ENCODE measurements at regions not wholly inside any gene's neighbourhood (a gene's known extent, or its start where the extent isn't known, plus 50 kb on each side); places are given as distances from the start of the nearest gene placed in this dataset.
A peak's percentile ranks its signal among the peaks of the same experiment; 100 is the strongest.
"Not testable (repeated sequence)": the region's sequence is repeated elsewhere in the genome, so short reads cannot be mapped to it uniquely, and the experiment has no call there.

DNA sequence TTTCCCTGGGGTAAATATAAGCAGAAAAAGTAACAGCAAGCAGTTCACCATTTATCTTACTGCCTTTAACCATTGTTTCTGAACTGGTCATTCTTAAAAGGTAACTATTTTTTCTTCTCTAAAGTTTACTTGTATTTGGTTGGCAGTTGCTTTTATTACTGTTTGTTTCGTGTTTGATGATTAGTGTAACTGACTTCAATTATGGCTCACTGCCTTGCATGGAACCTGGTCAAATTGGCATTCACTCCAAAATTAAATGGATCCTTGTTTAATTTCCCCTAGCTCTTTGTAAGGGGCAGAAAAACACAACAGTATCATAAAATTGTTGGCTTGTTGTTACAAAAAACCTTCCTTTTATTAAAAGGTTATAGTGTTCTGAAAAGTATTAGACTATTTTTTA is 1723.9 kb upstream of the CDH6 start:
- no peak overlapping the region for H3K27ac ChIP-seq (ENCODE audit: low read depth, low read length)
- no peaks in the 10 kb centered on the region for H3K36me3 ChIP-seq (ENCODE audit: control insufficient read depth, insufficient read depth, low read length)
- WGBS (ENCODE audit: insufficient coverage), result no CpG with 5 or more reads among the region's 1 CpG
- H3K27me3 ChIP-seq (ENCODE audit: control insufficient read depth, insufficient read depth, low read length), result no peaks in the 10 kb centered on the region
- H3K9me3 ChIP-seq (ENCODE audit: control insufficient read depth, insufficient read depth, low read length), result no peaks in the 10 kb centered on the region
- no peak overlapping the region for H3K4me3 ChIP-seq (ENCODE audit: low read depth, low read length)
- no peaks in the 10 kb centered on the region for H3K4me1 ChIP-seq (ENCODE audit: control insufficient read depth, insufficient read depth, low read length)
- DNase-seq (ENCODE audit: low read depth in 4 of 6, low spot score in 6 of 6), result peak in 1 of 6 donors; percentile 20

- no peak overlapping the region for H3K27ac ChIP-seq (ENCODE audit: low read depth, low read length)
- no peak overlapping the region for H3K4me3 ChIP-seq (ENCODE audit: low read depth, low read length)
- H3K27me3 ChIP-seq (ENCODE audit: control insufficient read depth, insufficient read depth, low read length), result no peaks in the 10 kb centered on the region
- H3K4me1 ChIP-seq (ENCODE audit: control insufficient read depth, insufficient read depth, low read length), result no peaks in the 10 kb centered on the region
- H3K36me3 ChIP-seq (ENCODE audit: control insufficient read depth, insufficient read depth, low read length), result no peaks in the 10 kb centered on the region
- DNase-seq (ENCODE audit: low read depth in 4 of 6, low spot score in 6 of 6), result peak in 2 of 6 donors; percentile 40 to 49
- WGBS (ENCODE audit: insufficient coverage), result 58% methylated on average over 2 of the region's 5 CpGs
- no peaks in the 10 kb centered on the region for H3K9me3 ChIP-seq (ENCODE audit: control insufficient read depth, insufficient read depth, low read length)
Measured at GRCh38 chr5:29462241-29462640, 1731.2 kb upstream of the CDH6 start.

- Histone ChIP-seq H3K27me3 (ENCODE audit: control insufficient read depth, insufficient read depth, low read length) (no peaks in the 10 kb centered on the region), H3K27ac (ENCODE audit: low read depth, low read length) (no peak overlapping the region), H3K4me3 (ENCODE audit: low read depth, low read length) (no peak overlapping the region), H3K36me3 (ENCODE audit: control insufficient read depth, insufficient read depth, low read length) (no peaks in the 10 kb centered on the region), H3K9me3 (ENCODE audit: control insufficient read depth, insufficient read depth, low read length) (no peaks in the 10 kb centered on the region), H3K4me1 (ENCODE audit: control insufficient read depth, insufficient read depth, low read length) (no peaks in the 10 kb centered on the region)
- peak in 1 of 6 donors; percentile 51 for DNase-seq (ENCODE audit: low read depth in 4 of 6, low spot score in 6 of 6)
- no CpG with 5 or more reads among the region's 4 CpGs for WGBS (ENCODE audit: insufficient coverage)
Measured at GRCh38 chr5:29460971-29461559, 1732.4 kb upstream of the CDH6 start.

GRCh38 chr5:29451004-29451403 is 1742.5 kb upstream of the CDH6 start:
- DNase-seq (ENCODE audit: low read depth in 4 of 6, low spot score in 6 of 6); H3K36me3 ChIP-seq (ENCODE audit: control insufficient read depth, insufficient read depth, low read length); H3K4me3 ChIP-seq (ENCODE audit: low read depth, low read length); H3K9me3 ChIP-seq (ENCODE audit: control insufficient read depth, insufficient read depth, low read length); H3K27me3 ChIP-seq (ENCODE audit: control insufficient read depth, insufficient read depth, low read length); H3K4me1 ChIP-seq (ENCODE audit: control insufficient read depth, insufficient read depth, low read length); H3K27ac ChIP-seq (ENCODE audit: low read depth, low read length): not testable (repeated sequence)
- WGBS (ENCODE audit: insufficient coverage), result no CpG with 5 or more reads among the region's 1 CpG

GRCh38 chr5:29414681-29415080 is 1778.8 kb upstream of the CDH6 start:
- Histone ChIP-seq H3K9me3 (ENCODE audit: control insufficient read depth, insufficient read depth, low read length) (no peaks in the 10 kb centered on the region), H3K4me3 (ENCODE audit: low read depth, low read length) (no peak overlapping the region), H3K4me1 (ENCODE audit: control insufficient read depth, insufficient read depth, low read length) (no peaks in the 10 kb centered on the region), H3K36me3 (ENCODE audit: control insufficient read depth, insufficient read depth, low read length) (no peaks in the 10 kb centered on the region), H3K27ac (ENCODE audit: low read depth, low read length) (no peak overlapping the region), H3K27me3 (ENCODE audit: control insufficient read depth, insufficient read depth, low read length) (no peaks in the 10 kb centered on the region)
- no peak for DNase-seq (ENCODE audit: low read depth in 4 of 6, low spot score in 6 of 6)

DNA sequence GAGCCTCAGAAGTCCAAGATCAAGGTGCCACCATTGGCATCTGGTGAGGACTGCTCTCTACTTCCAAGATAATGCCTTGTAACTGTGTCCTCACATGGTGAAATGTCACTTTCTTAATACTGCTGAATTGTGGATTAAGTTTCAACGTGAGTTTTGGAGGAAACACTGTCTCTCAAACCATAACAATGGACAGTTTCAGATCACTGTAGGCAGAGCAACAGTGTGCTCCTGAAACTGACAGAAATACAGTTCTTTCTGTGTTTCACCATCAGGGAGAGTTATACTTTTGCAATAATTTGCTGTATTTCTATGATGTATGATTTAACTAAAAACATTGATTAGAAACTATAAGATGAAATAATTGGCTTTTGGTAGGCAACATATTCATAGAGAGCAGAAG is 1780.5 kb upstream of the CDH6 start:
- H3K4me3 ChIP-seq (ENCODE audit: low read depth, low read length), result no peak overlapping the region
- no peak overlapping the region for H3K27ac ChIP-seq (ENCODE audit: low read depth, low read length)
- WGBS (ENCODE audit: insufficient coverage), result no CpG with 5 or more reads among the region's 1 CpG
- no peaks in the 10 kb centered on the region for H3K36me3 ChIP-seq (ENCODE audit: control insufficient read depth, insufficient read depth, low read length)
- H3K27me3 ChIP-seq (ENCODE audit: control insufficient read depth, insufficient read depth, low read length), result no peaks in the 10 kb centered on the region
- H3K4me1 ChIP-seq (ENCODE audit: control insufficient read depth, insufficient read depth, low read length), result no peaks in the 10 kb centered on the region
- no peaks in the 10 kb centered on the region for H3K9me3 ChIP-seq (ENCODE audit: control insufficient read depth, insufficient read depth, low read length)
- DNase-seq (ENCODE audit: low read depth in 4 of 6, low spot score in 6 of 6), result no peak

DNA sequence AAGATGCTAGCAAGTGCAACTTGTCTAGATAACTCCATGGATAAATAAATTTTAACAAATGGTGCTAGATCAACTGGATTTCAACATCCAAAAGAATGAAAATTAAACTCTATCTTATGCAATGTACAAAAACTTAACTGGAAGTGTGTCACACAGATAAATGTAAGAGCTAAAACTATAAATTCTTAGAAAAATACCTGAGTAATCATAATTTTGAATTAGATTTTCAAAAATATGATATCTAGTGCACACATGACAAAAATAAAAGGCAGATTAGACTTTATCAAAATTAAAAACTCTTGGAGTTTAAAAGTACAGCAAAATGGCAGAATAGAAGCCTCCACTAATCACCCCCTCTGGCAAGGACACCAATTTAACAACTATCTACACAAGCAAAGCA is 1791.2 kb upstream of the CDH6 start:
- DNase-seq (ENCODE audit: low read depth in 4 of 6, low spot score in 6 of 6), result no peak
- Histone ChIP-seq H3K27me3 (ENCODE audit: control insufficient read depth, insufficient read depth, low read length) (no peaks in the 10 kb centered on the region), H3K4me1 (ENCODE audit: control insufficient read depth, insufficient read depth, low read length) (no peaks in the 10 kb centered on the region), H3K27ac (ENCODE audit: low read depth, low read length) (no peak overlapping the region), H3K4me3 (ENCODE audit: low read depth, low read length) (no peak overlapping the region), H3K9me3 (ENCODE audit: control insufficient read depth, insufficient read depth, low read length) (peaks cover 6% of the 10 kb centered on the region), H3K36me3 (ENCODE audit: control insufficient read depth, insufficient read depth, low read length) (no peaks in the 10 kb centered on the region)

DNA sequence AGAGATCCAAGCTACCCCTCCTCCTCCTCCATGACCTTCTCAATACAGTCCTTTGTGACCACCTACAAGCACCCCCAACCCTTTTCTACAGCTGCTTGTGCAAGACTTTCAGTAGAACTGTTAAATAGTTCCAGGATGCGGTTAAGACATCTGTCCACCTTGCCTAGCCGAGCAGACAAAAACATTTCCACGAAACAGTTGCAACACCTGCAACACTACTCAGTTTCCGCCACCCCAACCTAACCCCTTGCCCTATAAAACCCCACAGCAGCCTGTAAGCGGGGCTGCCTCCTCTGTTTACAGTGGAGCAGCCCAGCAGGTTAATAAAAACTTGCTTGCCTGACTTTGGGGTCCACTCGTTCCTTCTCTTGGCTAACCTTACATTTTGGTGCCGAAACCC is 1803.5 kb upstream of the CDH6 start:
- Histone ChIP-seq H3K27ac (ENCODE audit: low read depth, low read length) (no peak overlapping the region), H3K4me1 (ENCODE audit: control insufficient read depth, insufficient read depth, low read length) (no peaks in the 10 kb centered on the region), H3K9me3 (ENCODE audit: control insufficient read depth, insufficient read depth, low read length) (no peaks in the 10 kb centered on the region), H3K27me3 (ENCODE audit: control insufficient read depth, insufficient read depth, low read length) (no peaks in the 10 kb centered on the region), H3K4me3 (ENCODE audit: low read depth, low read length) (no peak overlapping the region), H3K36me3 (ENCODE audit: control insufficient read depth, insufficient read depth, low read length) (no peaks in the 10 kb centered on the region)
- no peak for DNase-seq (ENCODE audit: low read depth in 4 of 6, low spot score in 6 of 6)
- 91% methylated on average over 7 of the region's 7 CpGs for WGBS (ENCODE audit: insufficient coverage)

DNA sequence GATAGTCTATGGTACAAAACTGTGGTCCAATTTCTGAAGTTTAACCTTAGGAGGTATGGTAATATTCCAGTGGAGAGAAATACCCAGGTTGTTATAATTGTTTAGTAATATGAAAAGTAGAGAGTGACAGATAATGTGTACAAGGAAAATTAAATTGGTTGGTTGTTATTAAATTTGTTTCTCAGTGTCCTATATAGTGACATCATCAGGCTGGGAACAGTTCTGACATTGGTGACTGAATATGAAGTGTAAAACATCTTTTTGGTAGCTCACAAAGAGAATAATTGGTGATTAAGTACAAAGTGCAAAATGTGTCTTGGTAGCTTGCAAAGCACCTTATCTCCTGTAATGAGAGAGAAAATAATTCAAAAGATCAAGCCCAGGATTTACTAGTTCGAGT is 1806.1 kb upstream of the CDH6 start:
- WGBS (ENCODE audit: insufficient coverage), result no CpG with 5 or more reads among the region's 1 CpG

DNA sequence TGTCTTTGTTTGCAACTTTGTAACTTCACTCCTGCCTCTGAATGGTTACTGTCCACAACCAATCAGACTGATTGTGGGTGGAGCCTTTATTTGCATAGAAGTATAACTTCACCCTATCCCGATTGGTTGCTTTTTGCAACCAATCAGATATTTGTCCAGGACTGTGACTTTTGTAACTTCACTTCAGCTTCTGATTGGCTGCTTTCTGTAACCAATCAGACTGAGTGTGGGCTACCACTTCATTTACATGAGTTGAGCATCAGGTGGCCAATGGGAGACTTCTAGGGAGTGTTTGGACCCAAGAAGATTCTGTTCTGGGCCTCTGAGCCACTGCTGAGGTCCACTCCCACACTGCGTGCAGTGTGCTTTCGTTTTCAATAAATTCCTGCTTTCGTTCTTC is 1810.7 kb upstream of the CDH6 start:
- WGBS (ENCODE audit: insufficient coverage), result 96% methylated on average over 4 of the region's 4 CpGs
- Histone ChIP-seq H3K36me3 (ENCODE audit: control insufficient read depth, insufficient read depth, low read length) (no peaks in the 10 kb centered on the region), H3K4me1 (ENCODE audit: control insufficient read depth, insufficient read depth, low read length) (no peaks in the 10 kb centered on the region), H3K9me3 (ENCODE audit: control insufficient read depth, insufficient read depth, low read length) (no peaks in the 10 kb centered on the region), H3K27me3 (ENCODE audit: control insufficient read depth, insufficient read depth, low read length) (no peaks in the 10 kb centered on the region), H3K4me3 (ENCODE audit: low read depth, low read length) (no peak overlapping the region), H3K27ac (ENCODE audit: low read depth, low read length) (no peak overlapping the region)
- no peak for DNase-seq (ENCODE audit: low read depth in 4 of 6, low spot score in 6 of 6)

More for the DNA sequence above, 1806.1 kb upstream of the CDH6 start:
- no peaks in the 10 kb centered on the region for H3K36me3 ChIP-seq (ENCODE audit: control insufficient read depth, insufficient read depth, low read length)
- no peak overlapping the region for H3K27ac ChIP-seq (ENCODE audit: low read depth, low read length)
- DNase-seq (ENCODE audit: low read depth in 4 of 6, low spot score in 6 of 6), result no peak
- H3K4me3 ChIP-seq (ENCODE audit: low read depth, low read length), result no peak overlapping the region
- H3K4me1 ChIP-seq (ENCODE audit: control insufficient read depth, insufficient read depth, low read length), result no peaks in the 10 kb centered on the region
- H3K9me3 ChIP-seq (ENCODE audit: control insufficient read depth, insufficient read depth, low read length), result no peaks in the 10 kb centered on the region
- no peaks in the 10 kb centered on the region for H3K27me3 ChIP-seq (ENCODE audit: control insufficient read depth, insufficient read depth, low read length)

All from spinal cord (tissue), 9 donors.